GM12872 (cell line): ENCODE measurements at regions not wholly inside any gene's neighbourhood (a gene's known extent, or its start where the extent isn't known, plus 50 kb on each side); places are given as distances from the start of the nearest gene placed in this dataset.

ENCODE experiments used
- CTCF ChIP-seq: IDR thresholded peaks from 3 replicates; pipeline ENCODE4 v1.5.1; 2011; ENCODE audit warnings: low read depth, mild to moderate bottlenecking, low read length, moderate library complexity; ENCODE audit not compliant: insufficient read depth

GRCh38 chr7:67484244-67484751, 487.7 kb downstream of the TYW1 start:
- peak; percentile 62 for TF ChIP-seq CTCF

GRCh38 chr7:67486401-67486800, 489.8 kb downstream of the TYW1 start:
- no peak for TF ChIP-seq CTCF

GRCh38 chr7:67487316-67487715, 490.7 kb downstream of the TYW1 start:
- TF ChIP-seq CTCF, result no peak

GRCh38 chr7:67489881-67490280, 493.2 kb downstream of the TYW1 start:
- TF ChIP-seq CTCF, result no peak

- no peak for TF ChIP-seq CTCF
Measured at GRCh38 chr7:67493366-67493765, 496.7 kb downstream of the TYW1 start.

- TF ChIP-seq CTCF, result no peak
Measured at GRCh38 chr7:67496589-67496988, 500.0 kb downstream of the TYW1 start.

- no peak for TF ChIP-seq CTCF
Measured at GRCh38 chr7:67502929-67503328, 506.3 kb downstream of the TYW1 start.

GRCh38 chr7:67505449-67505848, 508.8 kb downstream of the TYW1 start:
- no peak for TF ChIP-seq CTCF
